ENCODE measurements at regions not wholly inside any gene's neighbourhood (a gene's known extent, or its start where the extent isn't known, plus 50 kb on each side); places are given as distances from the start of the nearest gene placed in this dataset.

GRCh38 chr3:148344521-148344920 is 353.2 kb upstream of the AGTR1 start:
- TF ChIP-seq CTCF (conservative IDR thresholded peaks at IDR 0.05; ENCODE audit: low read depth, low read length) (no peak), EZH2 (IDR thresholded peaks at IDR 0.05; ENCODE audit: borderline replicate concordance, low read depth, low read length, poor library complexity, severe bottlenecking) (no peak)

Measured in A673 (cell line).